ENCODE measurements at regions not wholly inside any gene's neighbourhood (a gene's known extent, or its start where the extent isn't known, plus 50 kb on each side); places are given as distances from the start of the nearest gene placed in this dataset.

GRCh38 chr4:12242354-12242753 is 813.7 kb upstream of the HS3ST1 start:
- no peak overlapping the region for H3K4me3 ChIP-seq (ENCODE audit: low read depth, low read length)
- DNase-seq (ENCODE audit: low read depth): no peak
- no peak for TF ChIP-seq CTCF (IDR thresholded peaks at IDR 0.05; ENCODE audit: low read depth, low read length, missing control alignments)

- TF ChIP-seq CTCF (IDR thresholded peaks at IDR 0.05; ENCODE audit: low read depth, low read length, missing control alignments): no peak
- no peak overlapping the region for H3K4me3 ChIP-seq (ENCODE audit: low read depth, low read length)
- DNase-seq (ENCODE audit: low read depth): no peak
Observed at GRCh38 chr4:12239897-12240636, 811.4 kb upstream of the HS3ST1 start.

- no peak for DNase-seq (ENCODE audit: low read depth)
- no peak for TF ChIP-seq CTCF (IDR thresholded peaks at IDR 0.05; ENCODE audit: low read depth, low read length, missing control alignments)
- H3K4me3 ChIP-seq (ENCODE audit: low read depth, low read length): no peak overlapping the region
Observed at GRCh38 chr4:12231098-12231497, 802.4 kb upstream of the HS3ST1 start.

GRCh38 chr4:12221031-12221430 is 792.3 kb upstream of the HS3ST1 start:
- H3K4me3 ChIP-seq (ENCODE audit: low read depth, low read length): no peak overlapping the region
- no peak for TF ChIP-seq CTCF (IDR thresholded peaks at IDR 0.05; ENCODE audit: low read depth, low read length, missing control alignments)
- DNase-seq (ENCODE audit: low read depth): no peak

- H3K4me3 ChIP-seq (ENCODE audit: low read depth, low read length): no peak overlapping the region
- no peak for DNase-seq (ENCODE audit: low read depth)
Observed at GRCh38 chr4:12211636-12212035, 782.9 kb upstream of the HS3ST1 start.

GRCh38 chr4:12207396-12207795 is 778.7 kb upstream of the HS3ST1 start:
- DNase-seq (ENCODE audit: low read depth): no peak
- H3K4me3 ChIP-seq (ENCODE audit: low read depth, low read length): no peak overlapping the region
- TF ChIP-seq CTCF (IDR thresholded peaks at IDR 0.05; ENCODE audit: low read depth, low read length, missing control alignments): no peak

More at GRCh38 chr4:12211636-12212035, 782.9 kb upstream of the HS3ST1 start:
- TF ChIP-seq CTCF (IDR thresholded peaks at IDR 0.05; ENCODE audit: low read depth, low read length, missing control alignments): no peak

GRCh38 chr4:12206091-12206490 is 777.4 kb upstream of the HS3ST1 start:
- H3K4me3 ChIP-seq (ENCODE audit: low read depth, low read length): no peak overlapping the region
- TF ChIP-seq CTCF (IDR thresholded peaks at IDR 0.05; ENCODE audit: low read depth, low read length, missing control alignments): no peak
- DNase-seq (ENCODE audit: low read depth): no peak

Data from GM12864 (cell line).